ENCODE measurements at regions not wholly inside any gene's neighbourhood (a gene's known extent, or its start where the extent isn't known, plus 50 kb on each side); places are given as distances from the start of the nearest gene placed in this dataset.

DNA sequence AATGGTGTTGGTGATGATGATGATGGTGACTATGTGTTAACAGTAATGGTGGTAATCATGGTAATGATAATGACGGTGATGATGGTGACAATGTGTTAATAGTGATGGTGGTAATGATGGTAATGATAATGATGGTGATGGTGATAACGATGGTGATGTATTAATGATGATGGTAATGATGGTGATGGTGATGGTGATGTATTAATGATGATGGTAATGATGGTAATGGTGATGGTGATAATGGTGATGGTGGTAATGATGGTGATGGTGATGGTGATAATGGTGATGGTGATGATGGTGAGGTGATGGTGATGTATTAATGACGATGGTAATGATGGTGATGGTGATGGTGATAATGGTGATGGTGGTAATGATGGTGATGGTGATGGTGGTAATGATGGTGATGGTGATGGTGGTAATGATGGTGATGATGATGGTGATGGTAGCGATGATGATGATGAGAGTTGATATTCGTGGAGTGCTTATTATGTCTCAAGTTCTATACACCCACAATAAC lies 212.8 kb upstream of the NCKAP5 start:
- H3K27ac Mint-ChIP-seq = no peak overlapping the region
- no peak overlapping the region for H3K4me3 Mint-ChIP-seq
- no peaks in the 10 kb centered on the region; the same call in 1 of the 2 replicates for H3K27me3 Mint-ChIP-seq (ENCODE audit: insufficient read depth)
- peaks cover 11% of the 10 kb centered on the region for H3K9me3 Mint-ChIP-seq
- no peak for DNase-seq
- H3K36me3 Mint-ChIP-seq (ENCODE audit: low read depth) = peaks cover 14% of the 10 kb centered on the region
- peaks cover 20% of the 10 kb centered on the region for H3K4me1 Mint-ChIP-seq (ENCODE audit: low read depth)
- TF ChIP-seq, protein P1, sequence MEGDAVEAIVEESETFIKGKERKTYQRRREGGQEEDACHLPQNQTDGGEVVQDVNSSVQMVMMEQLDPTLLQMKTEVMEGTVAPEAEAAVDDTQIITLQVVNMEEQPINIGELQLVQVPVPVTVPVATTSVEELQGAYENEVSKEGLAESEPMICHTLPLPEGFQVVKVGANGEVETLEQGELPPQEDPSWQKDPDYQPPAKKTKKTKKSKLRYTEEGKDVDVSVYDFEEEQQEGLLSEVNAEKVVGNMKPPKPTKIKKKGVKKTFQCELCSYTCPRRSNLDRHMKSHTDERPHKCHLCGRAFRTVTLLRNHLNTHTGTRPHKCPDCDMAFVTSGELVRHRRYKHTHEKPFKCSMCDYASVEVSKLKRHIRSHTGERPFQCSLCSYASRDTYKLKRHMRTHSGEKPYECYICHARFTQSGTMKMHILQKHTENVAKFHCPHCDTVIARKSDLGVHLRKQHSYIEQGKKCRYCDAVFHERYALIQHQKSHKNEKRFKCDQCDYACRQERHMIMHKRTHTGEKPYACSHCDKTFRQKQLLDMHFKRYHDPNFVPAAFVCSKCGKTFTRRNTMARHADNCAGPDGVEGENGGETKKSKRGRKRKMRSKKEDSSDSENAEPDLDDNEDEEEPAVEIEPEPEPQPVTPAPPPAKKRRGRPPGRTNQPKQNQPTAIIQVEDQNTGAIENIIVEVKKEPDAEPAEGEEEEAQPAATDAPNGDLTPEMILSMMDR (IDR thresholded peaks at IDR 0.05) = no peak

DNA sequence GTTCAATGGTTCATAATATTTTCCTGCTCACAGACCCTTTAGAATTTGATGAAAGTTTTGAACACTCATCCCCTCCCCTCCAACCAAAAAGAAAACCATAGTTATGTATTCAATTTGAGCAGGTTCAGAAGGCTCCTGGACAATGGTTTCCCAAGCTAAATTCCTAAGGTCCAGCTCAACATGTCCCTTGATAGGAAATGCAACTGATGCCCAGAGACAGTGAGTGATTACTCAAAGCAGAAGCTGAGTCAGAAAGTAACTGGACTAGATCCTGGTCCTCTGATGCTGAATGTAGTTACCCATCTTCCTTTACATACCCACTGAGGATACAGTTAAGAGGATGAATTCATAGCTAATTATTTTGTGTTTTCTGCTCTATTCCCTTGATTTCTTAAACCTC lies 218.9 kb upstream of the NCKAP5 start:
- TF ChIP-seq, protein P1 (IDR thresholded peaks at IDR 0.05) = no peak
- Mint-ChIP-seq H3K4me1 (ENCODE audit: low read depth) (peaks cover 57% of the 10 kb centered on the region), H3K4me3 (no peak overlapping the region), H3K27ac (peak overlapping the region; percentile 61; the same call in 1 of the 2 replicates), H3K27me3 (ENCODE audit: insufficient read depth) (no peaks in the 10 kb centered on the region), H3K9me3 (peaks cover 11% of the 10 kb centered on the region), H3K36me3 (ENCODE audit: low read depth) (peaks cover 22% of the 10 kb centered on the region)
- DNase-seq = peak; percentile 64

DNA sequence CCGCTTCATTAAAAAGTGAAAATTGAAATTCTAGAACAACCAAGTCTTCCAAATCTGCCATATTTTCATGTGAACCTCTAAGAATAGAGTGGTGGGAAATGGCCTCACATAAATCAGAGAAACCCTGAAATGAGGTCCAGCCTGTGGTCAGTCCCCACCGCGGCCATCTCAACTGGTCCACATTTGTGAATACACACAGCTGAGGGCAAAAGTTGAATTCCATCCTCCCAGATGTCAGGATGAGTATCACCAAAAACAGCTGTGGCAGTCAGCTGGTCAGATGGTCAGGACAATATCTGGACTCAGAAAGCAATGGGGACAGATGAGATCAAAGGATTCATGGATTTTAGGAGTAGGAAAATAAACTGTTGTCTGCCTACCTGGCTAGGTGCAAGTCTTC lies 219.4 kb upstream of the NCKAP5 start:
- TF ChIP-seq, protein P1 (IDR thresholded peaks at IDR 0.05) = no peak
- Mint-ChIP-seq H3K36me3 (ENCODE audit: low read depth) (peaks cover 22% of the 10 kb centered on the region), H3K27me3 (ENCODE audit: insufficient read depth) (no peaks in the 10 kb centered on the region), H3K4me3 (no peak overlapping the region), H3K27ac (peak overlapping the region; percentile 61), H3K9me3 (peaks cover 11% of the 10 kb centered on the region), H3K4me1 (ENCODE audit: low read depth) (peaks cover 56% of the 10 kb centered on the region)
- DNase-seq = no peak

DNA sequence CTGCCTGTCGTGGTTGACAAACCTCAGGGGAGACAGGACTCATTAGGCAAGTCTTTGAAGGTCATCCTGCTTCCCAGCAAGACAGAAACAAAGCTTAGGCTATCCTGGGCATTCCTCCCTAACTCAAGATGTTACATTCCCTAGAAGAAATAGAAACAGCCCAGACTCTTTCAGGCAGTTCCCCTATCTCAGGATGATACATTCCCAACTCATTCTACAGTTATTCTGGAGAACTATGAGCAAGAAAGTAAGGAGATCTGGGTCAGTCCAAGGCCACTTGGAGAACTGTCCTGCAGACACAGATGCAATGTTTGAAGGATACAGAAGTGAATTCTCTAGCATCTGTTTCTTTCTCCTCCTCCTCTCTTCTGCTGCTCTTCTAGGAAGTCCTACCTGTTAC lies 220.1 kb upstream of the NCKAP5 start:
- Mint-ChIP-seq H3K27ac (peak overlapping the region; percentile 61), H3K9me3 (peaks cover 4% of the 10 kb centered on the region; the same call in 1 of the 2 replicates), H3K4me3 (no peak overlapping the region), H3K4me1 (ENCODE audit: low read depth) (peaks cover 56% of the 10 kb centered on the region), H3K27me3 (ENCODE audit: insufficient read depth) (no peaks in the 10 kb centered on the region), H3K36me3 (ENCODE audit: low read depth) (peaks cover 21% of the 10 kb centered on the region; the same call in 1 of the 2 replicates)
- TF ChIP-seq, protein P1 (IDR thresholded peaks at IDR 0.05) = no peak
- DNase-seq = peak; percentile 40

DNA sequence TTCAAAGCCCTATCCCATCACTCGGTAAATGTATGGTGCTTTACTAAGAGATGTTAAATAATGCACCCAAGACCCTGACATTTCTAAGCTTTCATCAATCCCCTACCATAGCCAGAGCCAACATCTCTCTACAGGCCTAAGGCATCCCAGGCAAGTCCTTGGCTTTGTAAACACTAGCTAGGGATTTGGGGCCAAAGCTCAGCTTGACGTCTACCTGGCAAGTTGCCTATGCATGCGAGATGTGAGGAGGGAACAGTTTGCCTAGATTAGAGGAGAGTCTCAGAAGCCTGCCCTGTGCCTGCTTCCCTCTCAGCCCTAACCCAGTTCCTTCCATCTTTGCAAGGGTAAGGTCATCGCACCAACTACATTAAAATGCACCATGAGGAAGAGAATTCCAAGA lies 221.5 kb upstream of the NCKAP5 start:
- Mint-ChIP-seq H3K27ac (peak overlapping the region; percentile 94), H3K36me3 (ENCODE audit: low read depth) (peaks cover 34% of the 10 kb centered on the region), H3K4me3 (no peak overlapping the region), H3K9me3 (peaks cover 15% of the 10 kb centered on the region), H3K27me3 (ENCODE audit: insufficient read depth) (no peaks in the 10 kb centered on the region), H3K4me1 (ENCODE audit: low read depth) (peaks cover 56% of the 10 kb centered on the region)
- TF ChIP-seq, protein P1 (IDR thresholded peaks at IDR 0.05) = no peak
- no peak for DNase-seq
